ENCODE measurements at regions not wholly inside any gene's neighbourhood (a gene's known extent, or its start where the extent isn't known, plus 50 kb on each side); places are given as distances from the start of the nearest gene placed in this dataset.
A peak's percentile ranks its signal among the peaks of the same experiment; 100 is the strongest.

GRCh38 chr3:71859123-71859519 lies 74.2 kb upstream of the PROK2 start:
- no peak for DNase-seq (ENCODE audit: low spot score)
- Histone ChIP-seq H3K27me3 (no peaks in the 10 kb centered on the region), H3K36me3 (no peaks in the 10 kb centered on the region), H3K9me3 (peaks cover 0 to 16% of the 10 kb centered on the region in 2 donors), H3K4me1 (no peaks in the 10 kb centered on the region), H3K27ac (no peak overlapping the region), H3K4me3 (no peak overlapping the region)
- TF ChIP-seq CTCF (IDR thresholded peaks at IDR 0.05): peak in 1 of 2 donors; percentile 36

GRCh38 chr3:71858503-71859122 lies 73.7 kb upstream of the PROK2 start:
- no peaks in the 10 kb centered on the region for H3K4me1 ChIP-seq
- H3K27ac ChIP-seq: no peak overlapping the region
- H3K27me3 ChIP-seq: no peaks in the 10 kb centered on the region
- H3K36me3 ChIP-seq: no peaks in the 10 kb centered on the region
- no peak for DNase-seq (ENCODE audit: low spot score)
- TF ChIP-seq CTCF (IDR thresholded peaks at IDR 0.05): no peak
- H3K9me3 ChIP-seq: peaks cover 0 to 16% of the 10 kb centered on the region in 2 donors
- no peak overlapping the region for H3K4me3 ChIP-seq

- no peaks in the 10 kb centered on the region for H3K36me3 ChIP-seq
- H3K27me3 ChIP-seq: no peaks in the 10 kb centered on the region
- TF ChIP-seq CTCF (IDR thresholded peaks at IDR 0.05): no peak
- peaks cover 0 to 16% of the 10 kb centered on the region in 2 donors for H3K9me3 ChIP-seq
- no peak overlapping the region for H3K4me3 ChIP-seq
- no peaks in the 10 kb centered on the region for H3K4me1 ChIP-seq
- DNase-seq (ENCODE audit: low spot score): no peak
- no peak overlapping the region for H3K27ac ChIP-seq
Observed at GRCh38 chr3:71857956-71858355, 73.0 kb upstream of the PROK2 start.

DNA sequence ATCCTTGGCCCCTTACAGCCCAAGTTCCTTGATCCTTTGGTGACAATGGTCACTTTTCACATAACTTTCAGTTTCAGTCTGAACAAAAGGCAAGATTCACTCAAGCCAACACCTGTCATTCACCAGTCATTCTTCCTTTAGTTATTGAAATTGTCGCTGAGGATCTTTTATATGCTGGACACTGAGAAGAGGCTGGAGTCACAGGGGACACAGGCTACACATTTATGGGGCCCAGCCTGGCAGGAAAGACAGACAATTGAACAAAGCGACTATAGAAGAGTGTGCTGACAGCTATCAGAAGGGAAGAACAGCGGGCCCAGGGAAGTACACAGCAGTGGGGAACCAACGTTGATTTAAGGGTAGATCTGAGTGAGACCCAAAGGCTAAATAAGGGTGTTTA lies 69.8 kb upstream of the PROK2 start:
- Histone ChIP-seq H3K4me1 (no peaks in the 10 kb centered on the region), H3K27me3 (no peaks in the 10 kb centered on the region), H3K4me3 (no peak overlapping the region), H3K9me3 (peaks cover 0 to under 1% of the 10 kb centered on the region in 2 donors), H3K36me3 (no peaks in the 10 kb centered on the region), H3K27ac (no peak overlapping the region)
- no peak for TF ChIP-seq CTCF (IDR thresholded peaks at IDR 0.05)
- no peak for DNase-seq (ENCODE audit: low spot score)

DNA sequence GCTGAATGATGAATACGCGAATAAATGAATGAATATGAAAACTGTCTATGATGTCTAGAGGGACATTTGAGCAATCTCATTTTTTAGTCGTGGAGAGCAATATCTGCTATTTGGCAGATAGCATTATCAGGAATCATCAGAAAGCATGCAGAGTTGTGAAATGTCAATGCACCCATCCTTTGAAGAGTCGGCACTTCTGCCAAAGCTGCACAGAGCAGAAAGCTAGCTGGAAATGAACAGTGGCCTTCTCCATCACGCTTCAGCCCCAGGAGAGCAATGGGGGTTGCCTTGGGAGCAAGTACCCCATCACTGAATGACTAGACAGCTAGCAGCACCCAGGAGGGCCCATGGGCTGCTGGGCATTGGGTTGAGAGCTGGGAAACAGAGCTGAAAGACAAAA lies 69.1 kb upstream of the PROK2 start:
- TF ChIP-seq CTCF (IDR thresholded peaks at IDR 0.05): no peak
- DNase-seq (ENCODE audit: low spot score): no peak
- peaks cover 0 to 6% of the 10 kb centered on the region in 2 donors for H3K9me3 ChIP-seq
- no peaks in the 10 kb centered on the region for H3K27me3 ChIP-seq
- H3K27ac ChIP-seq: no peak overlapping the region
- H3K4me1 ChIP-seq: no peaks in the 10 kb centered on the region
- H3K4me3 ChIP-seq: no peak overlapping the region
- no peaks in the 10 kb centered on the region for H3K36me3 ChIP-seq

GRCh38 chr3:71851878-71852277 lies 66.9 kb upstream of the PROK2 start:
- Histone ChIP-seq H3K36me3 (no peaks in the 10 kb centered on the region), H3K27ac (no peak overlapping the region), H3K4me1 (no peaks in the 10 kb centered on the region), H3K9me3 (peaks cover 0 to 10% of the 10 kb centered on the region in 2 donors), H3K27me3 (no peaks in the 10 kb centered on the region), H3K4me3 (no peak overlapping the region)
- no peak for TF ChIP-seq CTCF (IDR thresholded peaks at IDR 0.05)
- no peak for DNase-seq (ENCODE audit: low spot score)

Measured in right atrium auricular region (tissue), 2 donors.